K562 (cell line): ENCODE measurements at regions not wholly inside any gene's neighbourhood (a gene's known extent, or its start where the extent isn't known, plus 50 kb on each side); places are given as distances from the start of the nearest gene placed in this dataset.

Experiments
- ATAC-seq: fragments of 200-7000 bp; cut with Tn5 transposase; 3 replicates; pipeline ENCODE4 v1.9.1; 2020; ENCODE audit warnings: moderate library complexity
- BruUV-seq: library from RNA; stranded (reverse); fragments of 400-500 nt; replicated peaks from 2 replicates; lab custom pipeline; 2021; lab: Mats Ljungman, UMichigan
- CTCF ChIA-PET: fragments of 300-600 bp; formaldehyde crosslinking; extraction: SDS; loops from one replicate; lab custom pipeline; 2021; ENCODE audit warnings: low intra/inter-chr PET ratio; lab: Yijun Ruan, JAX
- POLR2A ChIA-PET: fragments of 300-600, 350-650 bp; sonication (Branson Sonifier 250); formaldehyde crosslinking; extraction: SDS; loops from one replicate; lab custom pipeline; 2021; ENCODE audit warnings: antibody characterized with exemption, inconsistent platforms; lab: Yijun Ruan, JAX
- DNase-seq, 4 experiments: peaks; one replicate each; pipeline versions ENCODE4 v3.0.0 to v3.0.0-alpha.2; 2011 to 2018; ENCODE audit warnings: low spot score in 3 of 4, mixed read lengths in 3 of 4; ENCODE audit errors: extremely low read depth in 1 of 4
- FAIRE-seq: peaks from 2 replicates; lab custom pipeline; 2011; peaks lifted over from hg19 to GRCh38; lab: Jason Lieb, UNC
- H2AFZ ChIP-seq: 2 replicates; pipeline ENCODE4 v1.6.0; 2011; ENCODE audit warnings: low read depth, low read length, control low read depth, inconsistent platforms
- H3K27ac ChIP-seq: fragments of 200-600 bp; 3 replicates; pipeline ENCODE4 v1.8.0; 2011; ENCODE audit warnings: low read depth, mild to moderate bottlenecking, control low read depth, inconsistent platforms, low read length, moderate library complexity, mixed read lengths; ENCODE audit errors: extremely low read depth
- H3K27me3 ChIP-seq, 2 experiments: fragments of 300-600 bp in 1 of 2; 2 replicates in 1 of 2; 3 replicates in 1 of 2; pipeline versions ENCODE4 v1.6.0 to v1.8.0; 2011; ENCODE audit warnings: inconsistent platforms in 2 of 2, low read length in 2 of 2, mild to moderate bottlenecking in 1 of 2, mixed read lengths in 1 of 2, moderate library complexity in 1 of 2; ENCODE audit not compliant: control insufficient read depth in 2 of 2, insufficient read depth in 2 of 2
- H3K36me3 ChIP-seq: fragments of 300-600 bp; 3 replicates; pipeline ENCODE4 v1.8.0; 2011; ENCODE audit warnings: mild to moderate bottlenecking, low read length, inconsistent platforms; ENCODE audit not compliant: control insufficient read depth, insufficient read depth
- H3K4me1 ChIP-seq, 2 experiments: fragments of 200-600 bp in 1 of 2; replicated peaks in 1 of 2; 2 replicates in 1 of 2; 3 replicates in 1 of 2; pipeline versions ENCODE4 v1.5.1 to v1.8.0; 2011; ENCODE audit warnings: inconsistent platforms in 2 of 2, low read length in 2 of 2, mild to moderate bottlenecking in 1 of 2, mixed read lengths in 1 of 2, moderate library complexity in 1 of 2; ENCODE audit not compliant: control insufficient read depth in 2 of 2, insufficient read depth in 2 of 2
- H3K4me2 ChIP-seq: 2 replicates; pipeline ENCODE4 v1.6.1; 2011; ENCODE audit warnings: low read length, control low read depth, inconsistent platforms, mixed read lengths; ENCODE audit not compliant: insufficient read depth
- H3K4me3 ChIP-seq: fragments of 200-600 bp; sonication (generic), shearing (Covaris generic); 2 replicates; pipeline ENCODE4 v1.5.1; 2016; ENCODE audit warnings: control low read depth, inconsistent platforms
- H3K79me2 ChIP-seq: fragments of 200-600 bp; 3 replicates; pipeline ENCODE4 v1.8.0; 2011; ENCODE audit warnings: low read length, inconsistent platforms; ENCODE audit not compliant: control insufficient read depth, insufficient read depth
- H3K9ac ChIP-seq, 2 experiments: 2 replicates each; pipeline versions ENCODE4 v1.6.0 to v1.6.1; 2011; ENCODE audit warnings: low read depth in 2 of 2, low read length in 2 of 2, control low read depth in 1 of 2, inconsistent platforms in 1 of 2, mild to moderate bottlenecking in 1 of 2, mixed read lengths in 1 of 2; ENCODE audit not compliant: insufficient read depth in 1 of 2
- H3K9me1 ChIP-seq: one replicate; pipeline ENCODE4 v1.6.0; 2011; ENCODE audit warnings: inconsistent platforms, mild to moderate bottlenecking, low read length, moderate library complexity; ENCODE audit not compliant: control insufficient read depth, insufficient read depth
- H3K9me3 ChIP-seq: replicated peaks from 2 replicates; pipeline ENCODE4 v1.5.1; 2011; ENCODE audit warnings: low read depth, low read length, inconsistent platforms; ENCODE audit not compliant: control insufficient read depth, insufficient read depth
- H4K20me1 ChIP-seq: replicated peaks from 2 replicates; pipeline ENCODE4 v1.6.1; 2011; ENCODE audit warnings: low read length, inconsistent platforms, mixed read lengths; ENCODE audit not compliant: control insufficient read depth, insufficient read depth
- DIDO1 ChIP-seq: fragments of 450-650 bp; IDR thresholded peaks from 2 replicates; pipeline ENCODE4 v1.6.1; 2016; ENCODE audit warnings: low read depth, missing biosample characterization, missing genetic modification characterization
- ELF2 ChIP-seq: fragments of 250-450 bp; sonication (Bioruptor Pico); IDR thresholded peaks from 2 replicates; pipeline ENCODE4 v1.5.0; 2021; ENCODE audit warnings: mild to moderate bottlenecking
- STAG1 ChIP-seq: sonication (generic); formaldehyde crosslinking; IDR thresholded peaks from 2 replicates; pipeline ENCODE4 v1.5.0; 2020; ENCODE audit warnings: missing genetic modification reagents, borderline replicate concordance
- TARDBP ChIP-seq: fragments of 450-650 bp; IDR thresholded peaks from 2 replicates; pipeline ENCODE4 v1.6.1; 2016
- ZBTB40 ChIP-seq, 2 experiments: fragments of 450-650 bp in 1 of 2; sonication (generic) in 1 of 2; formaldehyde crosslinking in 1 of 2; IDR thresholded peaks; 2 replicates each; pipeline versions ENCODE4 v1.7.1 to v1.9.0; 2016 to 2022; ENCODE audit warnings: inconsistent platforms in 1 of 2, mild to moderate bottlenecking in 1 of 2, missing genetic modification reagents in 1 of 2
- ZNF696 ChIP-seq: fragments of 250-450 bp; sonication (Bioruptor Pico); conservative IDR thresholded peaks from 2 replicates; pipeline ENCODE4 v1.4.0; 2020; ENCODE audit warnings: mild to moderate bottlenecking, moderate library complexity
- WGBS: fragments of 100-300 bp; shearing (Covaris generic); methylation state at CpG from one replicate; pipeline ENCODE4 v1.1.6; 2016; ENCODE audit warnings: low coverage, mixed read lengths; ENCODE audit not compliant: insufficient coverage; ENCODE audit errors: missing lambda C conversion rate; 5-methylcytosine and 5-hydroxymethylcytosine counted together
- in situ Hi-C: fragments of 300-500 bp; cut with MboI; formaldehyde crosslinking; loops from 4 replicates; pipeline ENCODE4 v1.15.0; 2018; ENCODE audit warnings: inconsistent platforms, mixed read lengths
- intact Hi-C: fragments of 100-400 bp; cut with micrococcal nuclease; formaldehyde crosslinking; loops from 2 replicates; pipeline ENCODE4 v1.14.2; 2022
- TF ChIP-seq, protein P1 (sequence below): fragments of 250-450 bp; sonication (Bioruptor Pico); IDR thresholded peaks from 2 replicates; pipeline ENCODE4 v1.5.0; 2021

DNA sequence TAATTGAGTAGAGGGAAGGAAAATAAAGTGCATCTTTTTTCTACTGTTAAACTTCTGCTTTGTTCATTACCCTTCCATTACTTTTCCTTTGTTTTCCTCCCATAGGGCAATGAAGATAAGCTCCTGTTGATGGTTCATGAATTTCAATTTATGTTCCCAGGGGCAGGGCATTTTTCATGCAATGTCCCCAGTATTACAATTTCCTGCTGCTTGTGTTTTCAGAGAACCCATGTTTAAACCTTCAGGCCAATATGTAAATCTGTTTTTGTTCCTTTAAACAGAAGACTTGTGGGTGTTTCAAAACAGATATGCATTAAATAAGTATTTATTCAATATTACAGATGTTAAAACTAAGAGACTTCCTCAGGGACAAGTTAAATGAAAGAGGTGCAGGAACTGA, 834.5 kb downstream of the ZPLD1 start (continued):
- TF ChIP-seq ZBTB40 (IDR thresholded peaks at IDR 0.05) (no peak), ZBTB40 (CRISPR knock-in tag; IDR thresholded peaks at IDR 0.05) (no peak)

DNA sequence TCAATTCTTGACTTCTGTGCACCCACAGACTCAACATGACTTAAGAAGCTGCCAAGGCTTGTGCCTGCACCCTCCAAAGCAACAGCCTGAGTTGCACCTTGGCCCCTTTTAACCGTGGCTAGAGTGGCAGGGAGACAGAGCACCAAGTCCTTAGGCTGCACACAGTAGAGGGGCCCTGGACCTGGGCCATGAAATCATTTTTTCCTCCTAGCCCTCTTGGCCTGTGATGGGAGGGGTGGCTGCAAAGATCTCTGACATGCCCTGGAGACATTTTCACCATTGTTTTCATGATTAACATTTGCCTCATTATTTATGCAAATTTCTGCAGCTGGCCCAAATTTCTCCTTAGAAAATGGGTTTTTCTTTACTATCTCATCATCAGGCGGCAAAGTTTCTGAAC, 836.8 kb downstream of the ZPLD1 start:
- Histone ChIP-seq H3K4me1 (no peaks in the 10 kb centered on the region), H3K4me2 (no peak overlapping the region), H3K9me3 (no peaks in the 10 kb centered on the region), H3K9ac (no peak overlapping the region), H3K79me2 (no peaks in the 10 kb centered on the region), H3K4me3 (no peak overlapping the region), H4K20me1 (no peaks in the 10 kb centered on the region), H3K9me1 (no peaks in the 10 kb centered on the region), H3K27ac (no peak overlapping the region), H3K36me3 (no peaks in the 10 kb centered on the region), H3K27me3 (no peaks in the 10 kb centered on the region), H2AFZ (no peak overlapping the region)
- FAIRE-seq (no peak), DNase-seq (no peak), ATAC-seq (no peak)
- POLR2A ChIA-PET, result no interaction called here
- in situ Hi-C loops (no loop called here), intact Hi-C loops (no loop called here)
- TF ChIP-seq STAG1 (CRISPR knock-in tag), result no peak
- TF ChIP-seq ZNF696 (CRISPR knock-in tag), result no peak
- TF ChIP-seq TARDBP, result no peak
- TF ChIP-seq ELF2 (CRISPR knock-in tag), result no peak
- TF ChIP-seq, protein P1, sequence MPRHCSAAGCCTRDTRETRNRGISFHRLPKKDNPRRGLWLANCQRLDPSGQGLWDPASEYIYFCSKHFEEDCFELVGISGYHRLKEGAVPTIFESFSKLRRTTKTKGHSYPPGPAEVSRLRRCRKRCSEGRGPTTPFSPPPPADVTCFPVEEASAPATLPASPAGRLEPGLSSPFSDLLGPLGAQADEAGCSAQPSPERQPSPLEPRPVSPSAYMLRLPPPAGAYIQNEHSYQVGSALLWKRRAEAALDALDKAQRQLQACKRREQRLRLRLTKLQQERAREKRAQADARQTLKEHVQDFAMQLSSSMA (CRISPR knock-in tag), result no peak
- no peak for TF ChIP-seq DIDO1 (tag)
- 0% methylated on average over 2 of the region's 2 CpGs for WGBS
- CTCF ChIA-PET, result no interaction called here
- no TSS peak for BruUV-seq
